GM18909 (cell line): ENCODE measurements at regions not wholly inside any gene's neighbourhood (a gene's known extent, or its start where the extent isn't known, plus 50 kb on each side); places are given as distances from the start of the nearest gene placed in this dataset.
"Not testable (repeated sequence)": the region's sequence is repeated elsewhere in the genome, so short reads cannot be mapped to it uniquely, and the experiment has no call there.

Source experiments
- ATAC-seq: cut with Tn5 transposase; IDR thresholded peaks from one replicate; pipeline ENCODE4 v1.9.1; 2021; ENCODE audit warnings: mild to moderate bottlenecking; ENCODE audit not compliant: unreplicated experiment, poor library complexity

GRCh38 chr15:37395100-37395468, 294.7 kb upstream of the MEIS2 start:
- no peak for ATAC-seq

DNA sequence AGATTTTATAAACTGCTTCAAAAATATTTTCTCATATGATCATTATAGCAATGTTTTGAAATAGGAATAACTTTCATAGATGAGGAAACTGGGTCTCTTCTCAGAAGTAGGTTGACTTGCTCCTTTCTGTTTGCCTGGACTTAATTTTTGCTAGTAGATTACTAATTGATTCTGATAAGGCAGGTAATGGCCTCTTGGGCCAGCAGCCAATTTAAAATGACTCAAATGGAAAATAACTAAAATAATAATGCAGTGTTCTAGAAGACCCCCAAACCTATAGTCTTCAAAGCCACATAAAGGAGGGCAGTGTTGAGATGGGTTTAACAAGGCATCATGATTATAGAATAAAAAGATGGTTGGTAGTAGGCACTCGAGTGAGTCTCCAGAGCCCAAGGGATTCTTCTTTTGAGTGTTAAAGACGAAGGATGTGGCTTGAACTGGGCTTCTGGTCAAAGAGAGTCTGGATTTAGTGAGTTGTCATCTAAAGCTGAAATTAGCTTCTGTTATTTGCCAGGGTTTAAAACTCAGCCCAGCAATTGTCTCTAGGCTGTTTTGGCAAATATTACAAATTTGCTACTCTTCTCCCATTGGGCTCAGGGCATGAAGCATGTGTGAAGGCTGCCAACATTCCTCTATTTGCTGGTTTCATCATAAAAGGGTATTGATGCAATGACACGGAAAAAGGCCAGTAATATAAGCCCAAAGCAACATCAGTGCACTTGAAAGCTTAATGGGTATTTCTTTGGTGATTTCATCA, 297.1 kb upstream of the MEIS2 start:
- no peak for ATAC-seq

DNA sequence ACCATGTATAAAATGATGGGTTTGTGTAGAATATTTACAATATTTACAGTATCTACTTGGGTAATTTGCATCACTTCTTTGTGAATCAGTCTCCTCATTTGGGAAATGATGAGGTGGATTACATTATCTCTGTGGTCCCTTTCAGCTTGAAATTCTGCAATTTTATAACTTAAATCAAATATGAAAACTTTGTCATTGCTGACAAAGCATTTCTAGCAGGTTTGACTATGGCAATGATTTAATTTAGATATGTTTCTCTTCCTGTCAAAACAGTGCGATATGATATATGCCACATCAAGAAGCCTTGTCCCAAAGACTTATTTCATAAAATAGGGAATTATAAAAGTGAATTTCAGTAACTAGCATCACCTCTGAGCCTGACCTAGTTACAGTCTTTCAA, 315.8 kb upstream of the MEIS2 start:
- ATAC-seq: no peak

DNA sequence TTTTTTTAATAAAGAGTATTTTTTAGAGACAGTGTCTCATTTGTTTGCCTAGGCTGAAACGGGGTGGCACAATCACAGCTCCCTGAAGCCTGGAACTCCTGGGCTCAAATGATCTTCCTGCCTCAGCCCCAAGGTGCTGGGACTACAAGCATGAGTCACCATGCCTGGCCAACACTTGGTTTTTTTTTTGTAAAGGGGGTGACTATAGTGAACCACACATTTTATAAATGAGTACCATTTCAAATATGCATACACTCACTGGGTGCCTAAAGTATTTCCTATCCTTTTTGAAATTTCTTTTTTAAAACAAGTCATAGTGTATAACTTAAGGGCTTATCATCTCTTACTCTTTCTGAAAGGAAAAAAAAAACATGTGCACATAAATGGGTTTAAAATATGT, 325.2 kb upstream of the MEIS2 start:
- no peak for ATAC-seq

- ATAC-seq: not testable (repeated sequence)
These were observed 327.0 kb upstream of the MEIS2 start for GRCh38 chr15:37427393-37427792.

GRCh38 chr15:37446921-37447320, 346.6 kb upstream of the MEIS2 start:
- no peak for ATAC-seq

- ATAC-seq: no peak
These were observed 352.1 kb upstream of the MEIS2 start for GRCh38 chr15:37452498-37452897.

DNA sequence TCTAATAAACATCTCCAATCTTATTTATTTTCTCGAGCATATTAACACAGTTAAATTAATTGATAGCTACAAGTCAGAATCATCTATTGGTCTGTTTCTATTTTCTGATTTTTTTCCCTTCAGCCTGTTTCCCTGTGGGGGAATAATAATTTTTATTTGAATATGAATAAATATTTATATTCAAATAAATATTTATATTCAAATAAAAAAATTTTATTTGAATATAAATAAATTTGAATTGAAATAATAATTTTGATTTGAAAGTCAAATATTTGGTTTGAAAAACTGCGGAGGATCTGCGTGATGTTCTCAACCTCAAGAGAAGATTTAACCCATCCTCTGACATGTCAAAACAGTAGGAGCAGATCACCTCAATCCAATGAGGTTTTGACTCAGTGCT, 380.1 kb upstream of the MEIS2 start:
- no peak for ATAC-seq

- no peak for ATAC-seq
These were observed 380.8 kb upstream of the MEIS2 start for GRCh38 chr15:37481126-37481525.

GRCh38 chr15:37483779-37484178, 383.4 kb upstream of the MEIS2 start:
- ATAC-seq: no peak

DNA sequence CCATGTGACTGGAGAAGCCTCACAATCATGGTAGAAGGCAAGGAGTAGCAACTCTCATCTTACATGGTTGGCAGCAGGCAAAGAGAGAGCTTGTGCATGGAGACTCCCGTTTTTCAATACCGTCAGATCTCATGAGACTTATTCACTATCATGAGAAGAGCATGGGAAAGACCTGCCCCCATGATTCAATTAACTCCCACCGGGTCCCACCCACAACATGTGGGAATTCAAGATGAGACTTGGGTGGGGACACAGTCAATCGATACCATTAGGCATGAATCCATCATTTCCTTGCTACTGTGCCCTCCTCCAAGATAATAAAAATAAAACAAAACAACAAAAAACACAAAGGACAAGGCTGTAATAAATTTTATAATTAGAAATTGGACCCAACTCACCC, 384.7 kb upstream of the MEIS2 start:
- no peak for ATAC-seq

- ATAC-seq: no peak
These were observed 390.4 kb upstream of the MEIS2 start for GRCh38 chr15:37490707-37491106.

- no peak for ATAC-seq
These were observed 416.3 kb upstream of the MEIS2 start for GRCh38 chr15:37516621-37517020.

DNA sequence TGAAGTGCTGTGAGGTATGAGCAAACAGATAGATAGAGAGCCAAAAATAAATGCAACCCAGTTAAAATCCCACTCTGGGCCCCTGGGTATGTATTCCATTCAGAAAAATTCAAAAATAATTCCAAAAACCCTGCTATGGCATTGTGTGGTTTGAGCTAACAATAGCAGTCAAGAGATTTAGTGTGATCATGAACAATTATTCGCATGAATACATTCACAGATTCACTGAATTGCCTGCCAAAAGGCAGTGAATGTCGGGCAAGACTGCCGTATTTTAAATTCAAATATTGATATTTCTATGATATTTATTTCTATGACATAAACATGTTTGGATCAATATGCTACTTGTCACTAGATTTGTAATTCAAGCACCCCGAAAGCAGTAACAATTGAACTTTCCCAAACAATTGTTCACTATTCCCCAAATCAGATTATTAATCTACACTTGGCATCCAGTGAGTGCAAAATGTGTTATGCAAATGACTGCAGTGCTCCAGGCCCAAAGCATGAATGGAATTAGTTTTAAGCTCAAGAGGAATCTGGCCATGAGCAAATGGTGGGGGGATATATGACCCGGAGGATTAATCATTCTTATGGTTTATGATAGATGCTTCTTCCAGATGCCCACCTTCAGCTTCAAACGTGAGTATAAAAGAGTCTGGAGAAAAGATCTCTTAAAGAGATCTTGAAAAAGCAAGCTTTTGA, 417.0 kb upstream of the MEIS2 start:
- no peak for ATAC-seq

- no peak for ATAC-seq
These were observed 416.0 kb upstream of the TMCO5A start for GRCh38 chr15:37518436-37518835.

DNA sequence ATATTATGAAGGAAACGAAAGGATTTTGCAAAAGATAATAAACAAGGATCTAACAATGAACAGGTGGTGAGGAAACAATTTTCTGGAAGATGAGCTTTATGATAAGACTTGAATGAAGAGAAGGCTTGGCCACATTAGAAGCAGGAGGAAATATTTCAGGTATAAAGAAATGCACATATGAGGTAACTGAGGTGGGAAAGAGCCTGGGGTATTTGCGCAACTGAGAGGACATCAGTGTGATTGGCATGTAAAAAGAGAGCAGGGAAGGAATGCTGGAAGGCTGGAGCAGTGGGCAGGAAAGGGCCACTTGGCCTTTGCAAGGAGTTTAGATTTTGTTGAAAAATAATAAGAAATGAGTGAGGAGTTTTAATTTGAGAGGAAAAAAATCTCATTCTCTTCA, 414.4 kb upstream of the TMCO5A start:
- no peak for ATAC-seq

DNA sequence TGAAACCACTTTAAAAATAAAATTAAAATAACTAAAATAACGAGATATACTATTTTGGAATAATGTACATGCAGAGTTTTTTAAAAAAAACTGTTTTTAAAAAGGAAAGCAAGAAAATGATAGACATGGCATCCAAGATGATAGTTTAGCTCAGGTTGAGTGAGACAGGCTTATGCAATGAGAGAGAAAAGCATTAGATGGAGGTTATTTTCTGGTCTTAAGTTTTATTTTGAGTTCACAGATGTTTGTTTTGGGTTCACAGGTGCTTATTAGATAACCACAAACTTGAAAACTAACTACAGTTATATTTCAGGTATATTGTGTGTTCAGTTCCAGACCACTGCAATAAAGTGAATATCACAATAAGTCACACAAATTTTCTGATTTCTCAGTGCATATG, 413.6 kb upstream of the TMCO5A start:
- no peak for ATAC-seq

- no peak for ATAC-seq
These were observed 409.8 kb upstream of the TMCO5A start for GRCh38 chr15:37524601-37525000.

DNA sequence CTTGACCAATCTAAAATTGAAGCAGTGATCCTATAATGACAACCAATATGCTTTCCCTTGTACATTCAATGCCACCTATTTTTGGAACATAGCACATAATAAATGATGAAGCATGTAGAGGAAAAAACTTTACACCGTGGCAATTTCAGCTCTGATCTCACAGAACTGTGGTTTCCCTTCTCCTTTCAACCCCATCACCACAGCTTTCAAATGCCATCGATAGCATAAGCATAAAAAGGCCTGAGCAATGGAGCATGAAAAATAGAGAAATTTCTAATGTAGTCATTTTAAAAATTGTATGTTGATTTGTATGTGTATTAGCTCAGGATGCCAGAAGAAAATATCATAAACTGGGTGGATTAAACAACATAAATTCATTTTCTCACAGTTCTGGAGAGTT, 406.0 kb upstream of the TMCO5A start:
- no peak for ATAC-seq

- ATAC-seq: no peak
These were observed 397.4 kb upstream of the TMCO5A start for GRCh38 chr15:37536967-37537605.

GRCh38 chr15:37537802-37538201, 396.6 kb upstream of the TMCO5A start:
- ATAC-seq: no peak

DNA sequence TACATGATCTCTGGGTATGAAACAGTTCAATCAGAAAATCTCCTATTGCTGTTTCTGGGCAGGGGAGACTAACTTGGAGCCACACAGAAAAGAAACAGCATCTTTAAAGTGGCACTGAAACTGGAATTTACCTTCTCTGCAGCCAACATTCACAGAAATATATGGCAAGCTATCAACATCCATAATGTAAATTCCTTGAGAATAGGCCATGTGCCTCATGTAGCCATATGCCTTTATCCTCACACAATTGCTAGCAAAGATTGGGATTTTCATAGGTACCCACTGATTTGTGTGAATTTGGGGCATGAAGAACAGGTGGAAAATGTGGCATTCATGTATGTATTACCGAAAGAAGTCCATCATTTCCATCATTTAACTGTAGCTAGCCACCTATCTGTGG, 386.3 kb upstream of the TMCO5A start:
- ATAC-seq: no peak
